ENCODE measurements at regions not wholly inside any gene's neighbourhood (a gene's known extent, or its start where the extent isn't known, plus 50 kb on each side); places are given as distances from the start of the nearest gene placed in this dataset.

GRCh38 chr11:112789481-112789880 lies 171.7 kb upstream of the NCAM1 start:
- FAIRE-seq (no peak), DNase-seq (ENCODE audit: low read depth in 1 of 2, low spot score in 2 of 2) (no peak)
- Histone ChIP-seq H3K4me1 (replicated peaks in 1 of 4; ENCODE audit: control insufficient read depth in 3 of 4, insufficient read depth in 4 of 4, low read length in 3 of 4) (no peaks in the 10 kb centered on the region; a peak in 2 of 7 replicates), H3K9ac (replicated peaks in 1 of 4; ENCODE audit: extremely low read depth in 1 of 4, low read depth in 3 of 4, low read length in 3 of 4) (no peak overlapping the region), H3K4me2 (ENCODE audit: insufficient read depth in 1 of 2, low read depth in 2 of 2, low read length in 2 of 2) (no peak overlapping the region), H4K20me1 (replicated peaks in 1 of 2; ENCODE audit: control insufficient read depth in 1 of 2, insufficient read depth in 2 of 2, low read length in 2 of 2) (no peaks in the 10 kb centered on the region), H2BK15ac (ENCODE audit: low read length) (no peak overlapping the region), H3K56ac (replicated peaks; ENCODE audit: insufficient read length, low read depth, low read length) (no peak overlapping the region), H2BK120ac (replicated peaks; ENCODE audit: low read depth, low read length) (no peak overlapping the region), H2AK5ac (ENCODE audit: low read depth, low read length) (no peak overlapping the region), H3K23ac (ENCODE audit: insufficient read length) (no peak overlapping the region), H3K4ac (replicated peaks; ENCODE audit: insufficient read length, low read depth, low read length) (no peak overlapping the region), H3K27me3 (replicated peaks in 1 of 4; ENCODE audit: control insufficient read depth in 3 of 4, extremely low read depth in 1 of 4, insufficient read depth in 3 of 4, low read length in 3 of 4) (no peaks in the 10 kb centered on the region), H3K36me3 (ENCODE audit: control insufficient read depth in 2 of 4, insufficient read depth in 4 of 4, low read length in 3 of 4) (no peaks in the 10 kb centered on the region), H2BK12ac (ENCODE audit: low read depth, low read length) (no peak overlapping the region), H2AFZ (ENCODE audit: low read length) (no peak overlapping the region), H3K4me3 (ENCODE audit: extremely low read depth in 1 of 4, insufficient read depth in 2 of 4, low read depth in 3 of 4, low read length in 4 of 4) (no peak overlapping the region), H2BK20ac (ENCODE audit: low read length) (no peak overlapping the region), H2BK5ac (ENCODE audit: low read depth, low read length) (no peak overlapping the region), H3K14ac (ENCODE audit: insufficient read length) (no peak overlapping the region), H4K5ac (ENCODE audit: insufficient read length, low read depth, low read length) (no peak overlapping the region), H4K91ac (replicated peaks; ENCODE audit: insufficient read length, low read length) (no peak overlapping the region), H3K23me2 (ENCODE audit: low read depth, low read length) (no peaks in the 10 kb centered on the region), H3K79me2 (ENCODE audit: control insufficient read depth in 1 of 2, insufficient read depth in 2 of 2, low read length in 2 of 2) (no peaks in the 10 kb centered on the region), H4K8ac (ENCODE audit: extremely low read depth, insufficient read depth, low read length) (no peak overlapping the region), H3K9me3 (ENCODE audit: insufficient read depth in 2 of 2, low read depth in 1 of 2, low read length in 1 of 2) (no peaks in the 10 kb centered on the region), H3K18ac (ENCODE audit: extremely low read depth, low read length) (no peak overlapping the region), H3K27ac (ENCODE audit: low read depth, low read length) (no peak overlapping the region), H3K79me1 (ENCODE audit: low read depth, low read length) (no peaks in the 10 kb centered on the region)
- POLR2A ChIA-PET (ENCODE audit: partially characterized antibody), result no interaction called here
- 84% methylated on average over 3 of the region's 3 CpGs; no CpG with 5 or more reads in 1 of the 2 experiments for WGBS, 2 experiments (ENCODE audit: extremely low coverage in 1 of 2, insufficient coverage in 1 of 2, insufficient read length in 1 of 2, insufficient replicate concordance in 2 of 2, low coverage in 1 of 2, low lambda C conversion rate in 2 of 2, missing lambda C conversion rate in 1 of 2)
- CTCF ChIA-PET (ENCODE audit: partially characterized antibody), result interaction anchor here (1.1 to 1.8 kb wide), 5 partner anchors 12 to 500 kb away, joined by 3 to 6 read pairs (median 3); no protein-coding TSS in a partner anchor
- TF ChIP-seq EP300 (IDR thresholded peaks at IDR 0.05; ENCODE audit: borderline replicate concordance in 1 of 2, low read depth in 2 of 2, low read length in 2 of 2), result no peak

Measured in H1 (cell line).